Mammary epithelial cell (primary cell): ENCODE measurements at regions not wholly inside any gene's neighbourhood (a gene's known extent, or its start where the extent isn't known, plus 50 kb on each side); places are given as distances from the start of the nearest gene placed in this dataset.

Source experiments
- CTCF ChIP-seq, 2 donors: IDR thresholded peaks in 1 of 2; conservative IDR thresholded peaks in 1 of 2; 2 replicates each; pipeline ENCODE4 v1.5.1; 2011 to 2012; ENCODE audit warnings: inconsistent platforms in 2 of 2, low read length in 2 of 2, mild to moderate bottlenecking in 2 of 2, control low read depth in 1 of 2, low read depth in 1 of 2; ENCODE audit not compliant: insufficient read depth in 1 of 2; ENCODE audit errors: extremely low read depth in 1 of 2
- EZH2 ChIP-seq: IDR thresholded peaks from 2 replicates; pipeline ENCODE4 v1.6.1; 2012; ENCODE audit warnings: low read length, inconsistent platforms, borderline replicate concordance

GRCh38 chr4:26108054-26108453 is 194.0 kb downstream of the SMIM20 start:
- TF ChIP-seq EZH2 (no peak), CTCF (conservative IDR thresholded peaks at IDR 0.05 in 1 of 2, IDR thresholded peaks at IDR 0.05 in 1 of 2; ENCODE audit: extremely low read depth in 1 of 2, insufficient read depth in 1 of 2, low read depth in 1 of 2, low read length in 2 of 2) (no peak)
